AG04450 (cell line): ENCODE measurements at regions not wholly inside any gene's neighbourhood (a gene's known extent, or its start where the extent isn't known, plus 50 kb on each side); places are given as distances from the start of the nearest gene placed in this dataset.

Experiments used
- CTCF ChIA-PET: fragments of 300-600, 350-600 bp; formaldehyde crosslinking; extraction: SDS; loops from one replicate; lab custom pipeline; 2022; ENCODE audit warnings: antibody characterized with exemption, inconsistent platforms; lab: Charles Lee
- POLR2A ChIA-PET: fragments of 350-600 bp; formaldehyde crosslinking; extraction: SDS; loops from one replicate; lab custom pipeline; 2021; ENCODE audit warnings: antibody characterized with exemption, inconsistent platforms; lab: Yijun Ruan, JAX
- DNase-seq: peaks from one replicate; pipeline ENCODE4 v3.0.0-alpha.2; 2011; ENCODE audit warnings: low read depth, low spot score
- H3K27ac ChIP-seq: one replicate; pipeline ENCODE4 v1.5.1; 2012; ENCODE audit warnings: low read depth, low read length, control low read depth
- H3K27me3 ChIP-seq: one replicate; pipeline ENCODE4 v1.6.0; 2012; ENCODE audit warnings: low read length; ENCODE audit not compliant: control insufficient read depth, insufficient read depth
- H3K4me3 ChIP-seq: 2 replicates; pipeline ENCODE4 v1.5.1; 2011; ENCODE audit warnings: mild to moderate bottlenecking, low read depth, low read length, control low read depth
- H3K9me3 ChIP-seq: 2 replicates; pipeline ENCODE4 v1.5.1; 2012; ENCODE audit warnings: low read length; ENCODE audit not compliant: control insufficient read depth, insufficient read depth
- TF ChIP-seq, protein P1 (sequence below): IDR thresholded peaks from 2 replicates; pipeline ENCODE4 v1.5.1; 2011; ENCODE audit warnings: low read depth, low read length, control low read depth, inconsistent platforms

DNA sequence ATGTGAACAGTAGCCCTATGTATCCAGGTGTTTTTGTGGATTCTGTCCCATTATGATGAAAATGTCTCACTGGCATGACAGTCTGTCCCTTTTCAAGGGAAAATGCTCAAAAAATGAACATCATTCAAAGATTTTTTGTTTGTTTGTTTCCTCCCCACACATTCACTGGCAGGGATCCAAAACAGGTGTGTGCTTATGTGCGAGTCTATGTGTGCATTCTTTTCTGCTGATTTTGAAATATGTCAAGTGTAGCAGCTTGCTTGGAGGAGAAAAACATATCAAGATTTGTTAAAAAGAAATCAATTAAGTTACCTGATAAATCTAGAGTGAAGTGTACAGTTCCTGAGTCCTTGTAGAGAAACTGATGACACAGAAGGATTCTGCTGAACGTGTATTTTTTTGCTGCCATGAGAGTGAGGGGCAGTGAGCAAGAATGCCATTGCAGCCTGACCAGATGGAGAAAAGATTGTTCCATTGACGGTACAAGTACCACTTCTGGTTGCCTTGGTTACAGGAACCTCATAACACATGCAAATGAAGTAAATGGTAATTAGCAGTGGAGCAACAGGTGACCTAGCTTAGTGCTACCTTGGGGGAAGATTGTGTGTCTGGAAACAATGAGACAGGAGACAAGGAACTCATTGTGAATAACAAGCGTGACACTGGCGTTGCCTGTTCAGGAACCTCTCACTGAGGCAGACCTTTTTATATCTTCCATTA, 277.4 kb upstream of the PHYHIPL start:
- Histone ChIP-seq H3K27me3 (peaks cover 2% of the 10 kb centered on the region), H3K27ac (no peak overlapping the region), H3K4me3 (no peak overlapping the region), H3K9me3 (no peaks in the 10 kb centered on the region)
- ChIA-PET POLR2A (no interaction called here), CTCF (no interaction called here)
- no peak for DNase-seq
- TF ChIP-seq, protein P1, sequence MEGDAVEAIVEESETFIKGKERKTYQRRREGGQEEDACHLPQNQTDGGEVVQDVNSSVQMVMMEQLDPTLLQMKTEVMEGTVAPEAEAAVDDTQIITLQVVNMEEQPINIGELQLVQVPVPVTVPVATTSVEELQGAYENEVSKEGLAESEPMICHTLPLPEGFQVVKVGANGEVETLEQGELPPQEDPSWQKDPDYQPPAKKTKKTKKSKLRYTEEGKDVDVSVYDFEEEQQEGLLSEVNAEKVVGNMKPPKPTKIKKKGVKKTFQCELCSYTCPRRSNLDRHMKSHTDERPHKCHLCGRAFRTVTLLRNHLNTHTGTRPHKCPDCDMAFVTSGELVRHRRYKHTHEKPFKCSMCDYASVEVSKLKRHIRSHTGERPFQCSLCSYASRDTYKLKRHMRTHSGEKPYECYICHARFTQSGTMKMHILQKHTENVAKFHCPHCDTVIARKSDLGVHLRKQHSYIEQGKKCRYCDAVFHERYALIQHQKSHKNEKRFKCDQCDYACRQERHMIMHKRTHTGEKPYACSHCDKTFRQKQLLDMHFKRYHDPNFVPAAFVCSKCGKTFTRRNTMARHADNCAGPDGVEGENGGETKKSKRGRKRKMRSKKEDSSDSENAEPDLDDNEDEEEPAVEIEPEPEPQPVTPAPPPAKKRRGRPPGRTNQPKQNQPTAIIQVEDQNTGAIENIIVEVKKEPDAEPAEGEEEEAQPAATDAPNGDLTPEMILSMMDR: no peak

DNA sequence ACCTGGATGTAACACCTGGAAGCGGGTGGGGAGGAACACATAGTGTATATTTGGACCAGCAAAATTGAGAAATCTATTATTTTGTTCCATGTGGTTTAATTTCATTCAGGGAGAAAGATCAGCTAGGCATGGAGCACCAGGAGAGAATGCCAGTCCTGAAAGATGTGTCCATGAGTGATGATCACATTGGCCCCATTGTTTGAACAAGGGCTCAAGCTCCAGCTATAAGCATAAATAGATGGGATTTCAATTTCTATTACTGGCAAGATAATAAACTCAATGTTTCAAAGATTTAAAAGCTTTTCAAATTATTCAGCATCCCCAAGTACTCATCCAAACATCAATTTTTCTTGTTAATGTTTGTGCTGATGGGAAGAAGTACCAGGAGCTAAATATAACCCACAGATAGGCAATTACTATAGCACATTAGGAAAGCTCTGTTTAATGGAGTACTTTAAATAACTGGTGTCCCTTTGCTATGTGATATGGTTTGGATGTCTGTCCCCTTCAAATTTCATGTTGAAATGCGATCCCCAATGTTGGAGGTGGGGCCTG, 275.3 kb upstream of the PHYHIPL start:
- Histone ChIP-seq H3K9me3 (no peaks in the 10 kb centered on the region), H3K27ac (no peak overlapping the region), H3K27me3 (peaks cover 2% of the 10 kb centered on the region), H3K4me3 (no peak overlapping the region)
- no peak for DNase-seq
- ChIA-PET POLR2A (no interaction called here), CTCF (no interaction called here)
- TF ChIP-seq, protein P1: no peak

DNA sequence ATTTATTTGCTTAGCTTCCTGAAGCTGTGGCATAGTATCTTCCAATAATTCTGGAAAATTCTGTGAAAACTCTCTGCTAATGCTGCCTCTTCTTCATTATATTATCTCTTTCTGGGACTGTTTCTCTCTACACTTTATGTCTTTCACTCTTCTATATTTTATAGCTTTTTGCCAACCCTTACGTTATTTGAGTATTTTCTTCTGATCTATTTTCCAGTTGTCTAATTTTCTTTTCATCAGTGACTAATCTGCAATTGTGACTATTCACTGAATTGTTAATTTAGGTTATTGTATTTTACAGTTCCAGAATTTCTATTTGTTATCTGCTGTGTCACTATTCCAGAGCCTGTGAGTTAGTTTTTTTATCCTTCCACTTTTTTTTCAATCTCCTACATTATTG, 273.4 kb upstream of the PHYHIPL start:
- POLR2A ChIA-PET: no interaction called here
- TF ChIP-seq, protein P1: no peak

DNA sequence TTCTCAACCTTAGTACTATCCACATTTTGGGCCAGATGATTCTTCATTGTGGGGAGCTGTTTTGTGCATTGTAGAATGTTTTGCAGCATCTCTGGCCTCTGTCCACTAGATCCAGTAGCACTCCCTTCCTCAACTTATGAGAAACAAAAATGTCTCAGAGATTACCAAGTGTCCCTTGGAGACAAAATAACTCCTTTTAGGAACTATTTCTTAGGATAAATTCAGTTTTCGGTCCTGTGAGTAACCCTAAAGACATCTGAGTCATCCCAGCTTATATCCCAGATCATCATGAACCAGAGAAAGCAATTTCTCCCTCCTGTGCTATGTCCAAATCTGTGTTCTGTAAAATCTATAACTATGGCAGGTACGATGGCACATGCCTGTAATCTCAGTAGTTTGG, 266.6 kb upstream of the PHYHIPL start:
- no peaks in the 10 kb centered on the region for H3K27me3 ChIP-seq
- CTCF ChIA-PET: interaction anchor here (0.9 kb wide), 1 partner anchor 610 kb away, joined by 3 read pairs; no protein-coding TSS in a partner anchor
- POLR2A ChIA-PET: no interaction called here
- DNase-seq: no peak
- H3K9me3 ChIP-seq: no peaks in the 10 kb centered on the region
- TF ChIP-seq, protein P1: no peak
- H3K27ac ChIP-seq: no peak overlapping the region
- no peak overlapping the region for H3K4me3 ChIP-seq

More for the DNA sequence above, 273.4 kb upstream of the PHYHIPL start:
- H3K27ac ChIP-seq: no peak overlapping the region
- H3K27me3 ChIP-seq: peaks cover 2% of the 10 kb centered on the region
- no peak for DNase-seq
- H3K9me3 ChIP-seq: no peaks in the 10 kb centered on the region
- no peak overlapping the region for H3K4me3 ChIP-seq
- CTCF ChIA-PET: no interaction called here

DNA sequence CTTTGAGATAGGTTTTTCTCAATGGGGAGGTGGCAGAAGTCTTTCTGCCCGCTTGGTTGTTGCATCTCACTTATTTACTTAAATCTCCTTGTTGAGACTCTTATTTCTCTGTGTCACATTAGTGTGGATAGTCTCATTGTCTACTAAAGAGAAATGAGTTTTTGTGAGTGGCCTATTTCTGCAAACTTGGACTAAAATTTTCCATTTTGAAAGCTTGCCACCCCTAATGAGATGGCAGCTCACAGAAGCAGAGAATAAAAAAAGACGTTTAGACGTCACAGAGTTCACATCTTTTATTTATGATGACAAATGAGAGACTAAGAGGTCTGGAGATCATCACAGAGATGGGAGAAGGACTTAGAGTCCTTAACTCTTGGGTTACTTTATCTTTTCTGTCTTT, 262.7 kb upstream of the PHYHIPL start:
- Histone ChIP-seq H3K4me3 (no peak overlapping the region), H3K9me3 (no peaks in the 10 kb centered on the region), H3K27ac (no peak overlapping the region), H3K27me3 (no peaks in the 10 kb centered on the region)
- no peak for DNase-seq
- TF ChIP-seq, protein P1: no peak
- CTCF ChIA-PET: no interaction called here
- POLR2A ChIA-PET: no interaction called here
